ENCODE measurements at regions not wholly inside any gene's neighbourhood (a gene's known extent, or its start where the extent isn't known, plus 50 kb on each side); places are given as distances from the start of the nearest gene placed in this dataset.

- TF ChIP-seq ZFP30 (CRISPR knock-in tag; IDR thresholded peaks at IDR 0.05): no peak
- no peak for TF ChIP-seq PATZ1 (CRISPR knock-in tag; IDR thresholded peaks at IDR 0.05; ENCODE audit: borderline replicate concordance)
- no peak for TF ChIP-seq CSDC2 (CRISPR knock-in tag; IDR thresholded peaks at IDR 0.05)
- TF ChIP-seq TCF4 (CRISPR knock-in tag; IDR thresholded peaks at IDR 0.05; ENCODE audit: borderline replicate concordance): no peak
- TF ChIP-seq CSRNP3 (CRISPR knock-in tag; IDR thresholded peaks at IDR 0.05): no peak
- no peak for TF ChIP-seq CREB5 (CRISPR knock-in tag; IDR thresholded peaks at IDR 0.05; ENCODE audit: low read depth)
- no peak for TF ChIP-seq SNAI2 (CRISPR knock-in tag; IDR thresholded peaks at IDR 0.05)
- no peak for TF ChIP-seq ZFP3 (CRISPR knock-in tag; IDR thresholded peaks at IDR 0.05)
- no peak for TF ChIP-seq POU6F1 (CRISPR knock-in tag; IDR thresholded peaks at IDR 0.05; ENCODE audit: borderline replicate concordance, low read depth)
Measured at GRCh38 chr5:169448826-169449225, 134.7 kb upstream of the SPDL1 start.
